Stomach (tissue), 4 donors: ENCODE measurements at regions not wholly inside any gene's neighbourhood (a gene's known extent, or its start where the extent isn't known, plus 50 kb on each side); places are given as distances from the start of the nearest gene placed in this dataset.

Experiments used
- EP300 ChIP-seq: sonication (generic); formaldehyde crosslinking; IDR thresholded peaks from one replicate; pipeline ENCODE4 v1.6.1; 2017; ENCODE audit warnings: antibody characterized with exemption
- TF ChIP-seq, protein P1 (sequence below), 7 experiments: fragments of 450-650 bp in 4 of 7; fragments of 200-600 bp in 3 of 7; sonication (generic) in 3 of 7; IDR thresholded peaks; one replicate each; pipeline ENCODE4 v1.5.1; 2016 to 2019; ENCODE audit warnings: antibody characterized with exemption in 7 of 7, control low read depth in 2 of 7, mild to moderate bottlenecking in 1 of 7

DNA sequence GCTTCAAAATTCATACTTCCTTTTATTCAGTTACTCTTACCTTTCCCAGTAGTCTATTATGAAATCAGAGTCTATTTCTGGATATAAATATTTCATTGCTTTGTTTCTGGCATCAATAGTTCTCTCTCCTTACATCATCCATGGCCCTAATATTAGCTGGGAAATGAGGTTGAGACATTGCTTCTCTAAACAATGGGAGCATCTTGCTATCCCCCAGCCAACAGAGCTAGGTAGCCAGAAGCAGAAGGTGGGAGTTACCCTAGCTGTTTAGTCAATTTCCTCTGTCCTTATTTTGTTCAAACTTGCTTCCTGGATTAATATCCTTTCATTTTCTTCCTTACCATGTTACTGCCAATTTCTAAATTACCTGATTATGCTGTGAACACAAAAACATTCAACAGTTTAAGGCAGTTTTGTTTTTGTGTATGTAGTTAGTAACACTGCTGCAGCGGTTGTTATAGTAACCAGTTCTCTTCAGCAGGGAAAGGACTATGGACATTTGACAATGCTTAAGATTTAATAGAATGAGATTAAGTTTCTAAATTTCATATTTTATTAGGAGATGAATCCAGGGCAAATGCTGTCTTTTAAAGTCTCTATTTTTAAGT lies 160.5 kb upstream of the KCNJ3 start:
- no peak for TF ChIP-seq EP300
- TF ChIP-seq, protein P1, sequence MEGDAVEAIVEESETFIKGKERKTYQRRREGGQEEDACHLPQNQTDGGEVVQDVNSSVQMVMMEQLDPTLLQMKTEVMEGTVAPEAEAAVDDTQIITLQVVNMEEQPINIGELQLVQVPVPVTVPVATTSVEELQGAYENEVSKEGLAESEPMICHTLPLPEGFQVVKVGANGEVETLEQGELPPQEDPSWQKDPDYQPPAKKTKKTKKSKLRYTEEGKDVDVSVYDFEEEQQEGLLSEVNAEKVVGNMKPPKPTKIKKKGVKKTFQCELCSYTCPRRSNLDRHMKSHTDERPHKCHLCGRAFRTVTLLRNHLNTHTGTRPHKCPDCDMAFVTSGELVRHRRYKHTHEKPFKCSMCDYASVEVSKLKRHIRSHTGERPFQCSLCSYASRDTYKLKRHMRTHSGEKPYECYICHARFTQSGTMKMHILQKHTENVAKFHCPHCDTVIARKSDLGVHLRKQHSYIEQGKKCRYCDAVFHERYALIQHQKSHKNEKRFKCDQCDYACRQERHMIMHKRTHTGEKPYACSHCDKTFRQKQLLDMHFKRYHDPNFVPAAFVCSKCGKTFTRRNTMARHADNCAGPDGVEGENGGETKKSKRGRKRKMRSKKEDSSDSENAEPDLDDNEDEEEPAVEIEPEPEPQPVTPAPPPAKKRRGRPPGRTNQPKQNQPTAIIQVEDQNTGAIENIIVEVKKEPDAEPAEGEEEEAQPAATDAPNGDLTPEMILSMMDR (IDR thresholded peaks at IDR 0.05): no peak
